OCI-LY3 (cell line): ENCODE measurements at regions not wholly inside any gene's neighbourhood (a gene's known extent, or its start where the extent isn't known, plus 50 kb on each side); places are given as distances from the start of the nearest gene placed in this dataset.

ENCODE experiments used
- H2AFZ ChIP-seq: fragments of 200-600, 300-600 bp; shearing (Covaris generic); 2 replicates; pipeline ENCODE4 v1.6.0; 2014; ENCODE audit warnings: antibody characterized with exemption, low read depth, low read length
- H3K27ac ChIP-seq: fragments of 200-600, 300-600 bp; sonication (generic); 2 replicates; pipeline ENCODE4 v1.5.1; 2014; ENCODE audit warnings: mild to moderate bottlenecking, low read length, moderate library complexity, mixed read lengths
- H3K27me3 ChIP-seq: fragments of 200-600, 300-600 bp; sonication (generic); 2 replicates; pipeline ENCODE4 v1.6.1; 2014; ENCODE audit warnings: low read depth, low read length, mixed read lengths
- H3K36me3 ChIP-seq: fragments of 200-600, 300-600 bp; sonication (generic); replicated peaks from 2 replicates; pipeline ENCODE3; 2014; ENCODE audit warnings: low read depth, low read length, mixed read lengths
- H3K4me1 ChIP-seq: fragments of 300-600, 200-600 bp; sonication (generic); 2 replicates; pipeline ENCODE4 v1.6.1; 2014; ENCODE audit warnings: low read length, mixed read lengths
- H3K4me2 ChIP-seq: fragments of 200-600, 300-600 bp; sonication (generic); 2 replicates; pipeline ENCODE4 v1.6.1; 2014; ENCODE audit warnings: low read length, mixed read lengths
- H3K4me3 ChIP-seq: fragments of 300-600, 200-600 bp; sonication (generic); 2 replicates; pipeline ENCODE4 v1.5.1; 2014; ENCODE audit warnings: antibody characterized with exemption, mild to moderate bottlenecking, low read length, moderate library complexity
- H3K79me2 ChIP-seq: fragments of 300-600, 200-600 bp; shearing (Covaris generic); 2 replicates; pipeline ENCODE4 v1.6.1; 2014; ENCODE audit warnings: mild to moderate bottlenecking, low read length, mixed read lengths
- H3K9ac ChIP-seq: fragments of 300-600, 200-600 bp; shearing (Covaris generic); 2 replicates; pipeline ENCODE4 v1.6.0; 2014; ENCODE audit warnings: mild to moderate bottlenecking, low read length, moderate library complexity
- H3K9me3 ChIP-seq: fragments of 200-600, 300-600 bp; shearing (Covaris generic); 2 replicates; pipeline ENCODE4 v1.6.1; 2014; ENCODE audit warnings: low read length, mixed read lengths; ENCODE audit not compliant: insufficient read depth
- H4K20me1 ChIP-seq: fragments of 200-600, 300-600 bp; sonication (generic); 2 replicates; pipeline ENCODE4 v1.6.1; 2016; ENCODE audit warnings: low read length, mixed read lengths; ENCODE audit not compliant: insufficient read depth
- CTCF ChIP-seq: fragments of 200-600, 300-600 bp; sonication (generic); IDR thresholded peaks from 2 replicates; pipeline ENCODE4 v1.5.1; 2014; ENCODE audit warnings: antibody characterized with exemption, low read length, low read depth
- EZH2phosphoT487 ChIP-seq: fragments of 200-600 bp; shearing (Covaris generic); IDR thresholded peaks from 2 replicates; pipeline ENCODE4 v1.6.1; 2018; ENCODE audit warnings: antibody characterized with exemption, mixed run types, low read depth

- H3K4me1 ChIP-seq, result no peaks in the 10 kb centered on the region
- H4K20me1 ChIP-seq, result no peaks in the 10 kb centered on the region
- H3K9ac ChIP-seq, result no peak overlapping the region
- H3K4me3 ChIP-seq, result no peak overlapping the region
- no peaks in the 10 kb centered on the region for H3K9me3 ChIP-seq
- no peaks in the 10 kb centered on the region for H3K79me2 ChIP-seq
- H3K36me3 ChIP-seq, result no peaks in the 10 kb centered on the region
- H2AFZ ChIP-seq, result no peak overlapping the region
- H3K27me3 ChIP-seq, result no peaks in the 10 kb centered on the region
- no peak overlapping the region for H3K4me2 ChIP-seq
- no peak overlapping the region for H3K27ac ChIP-seq
- no peak for TF ChIP-seq EZH2phosphoT487
- TF ChIP-seq CTCF, result no peak
Observed at GRCh38 chr2:184169366-184169765, 429.0 kb upstream of the ZNF804A start.

GRCh38 chr2:184174493-184175104 is 423.7 kb upstream of the ZNF804A start:
- Histone ChIP-seq H3K4me3 (no peak overlapping the region), H2AFZ (no peak overlapping the region), H3K4me1 (no peaks in the 10 kb centered on the region), H4K20me1 (no peaks in the 10 kb centered on the region), H3K36me3 (no peaks in the 10 kb centered on the region), H3K9me3 (no peaks in the 10 kb centered on the region), H3K4me2 (no peak overlapping the region), H3K9ac (no peak overlapping the region), H3K27me3 (no peaks in the 10 kb centered on the region), H3K79me2 (no peaks in the 10 kb centered on the region), H3K27ac (no peak overlapping the region)
- no peak for TF ChIP-seq CTCF
- TF ChIP-seq EZH2phosphoT487, result no peak

- Histone ChIP-seq H3K27ac (no peak overlapping the region), H4K20me1 (no peaks in the 10 kb centered on the region), H3K4me2 (no peak overlapping the region), H3K9me3 (no peaks in the 10 kb centered on the region), H3K79me2 (no peaks in the 10 kb centered on the region), H2AFZ (no peak overlapping the region), H3K36me3 (no peaks in the 10 kb centered on the region), H3K27me3 (no peaks in the 10 kb centered on the region), H3K4me3 (no peak overlapping the region), H3K4me1 (no peaks in the 10 kb centered on the region), H3K9ac (no peak overlapping the region)
- no peak for TF ChIP-seq CTCF
- TF ChIP-seq EZH2phosphoT487, result no peak
Observed at GRCh38 chr2:184178229-184178628, 420.1 kb upstream of the ZNF804A start.

GRCh38 chr2:184186436-184186835 is 411.9 kb upstream of the ZNF804A start:
- Histone ChIP-seq H3K4me1 (no peaks in the 10 kb centered on the region), H3K36me3 (no peaks in the 10 kb centered on the region), H3K4me2 (no peak overlapping the region), H2AFZ (no peak overlapping the region), H3K79me2 (no peaks in the 10 kb centered on the region), H3K9ac (no peak overlapping the region), H3K27ac (no peak overlapping the region), H3K9me3 (no peaks in the 10 kb centered on the region), H3K27me3 (no peaks in the 10 kb centered on the region), H4K20me1 (no peaks in the 10 kb centered on the region), H3K4me3 (no peak overlapping the region)
- TF ChIP-seq CTCF (no peak), EZH2phosphoT487 (no peak)
